Stomach (tissue), 8 donors: ENCODE measurements at regions not wholly inside any gene's neighbourhood (a gene's known extent, or its start where the extent isn't known, plus 50 kb on each side); places are given as distances from the start of the nearest gene placed in this dataset.

Experiments
- DNase-seq, 2 donors: peaks; one replicate each; pipeline versions ENCODE4 v3.0.0 to v3.0.0-alpha.2; 2013 to 2019
- H3K27ac ChIP-seq, 5 donors: fragments of 200-600 bp in 4 of 5; sonication (generic) in 4 of 5; one replicate each; pipeline ENCODE4 v1.5.1; 2013 to 2019; ENCODE audit warnings: mild to moderate bottlenecking in 1 of 5, moderate library complexity in 1 of 5
- H3K27me3 ChIP-seq, 3 donors: fragments of 200-600 bp; sonication (generic); one replicate each; pipeline ENCODE4 v1.5.1; 2017 to 2019; ENCODE audit warnings: mixed run types in 1 of 3
- H3K36me3 ChIP-seq, 4 donors: fragments of 200-600 bp; sonication (generic); 1 replicate in 3 of 4; 2 replicates in 1 of 4; pipeline ENCODE4 v1.5.1; 2016 to 2019
- H3K4me1 ChIP-seq, 4 donors: fragments of 200-600 bp; sonication (generic); one replicate each; pipeline ENCODE4 v1.5.1; 2016 to 2019
- H3K4me3 ChIP-seq, 4 donors: fragments of 200-600 bp; sonication (generic) in 3 of 4; one replicate each; pipeline ENCODE4 v1.5.1; 2016 to 2019; ENCODE audit warnings: mild to moderate bottlenecking in 1 of 4
- H3K9me3 ChIP-seq, 4 donors: fragments of 200-600 bp; sonication (generic); one replicate each; pipeline ENCODE4 v1.5.1; 2016 to 2019
- CTCF ChIP-seq, 7 experiments: fragments of 450-650 bp in 4 of 7; fragments of 200-600 bp in 3 of 7; sonication (generic) in 3 of 7; IDR thresholded peaks; one replicate each; pipeline ENCODE4 v1.5.1; 2016 to 2019; ENCODE audit warnings: antibody characterized with exemption in 7 of 7, control low read depth in 2 of 7, mild to moderate bottlenecking in 1 of 7
- EP300 ChIP-seq: sonication (generic); formaldehyde crosslinking; IDR thresholded peaks from one replicate; pipeline ENCODE4 v1.6.1; 2017; ENCODE audit warnings: antibody characterized with exemption
- POLR2A ChIP-seq, 4 donors: fragments of 450-650 bp; IDR thresholded peaks; one replicate each; pipeline ENCODE4 v1.6.1; 2016; ENCODE audit warnings: antibody characterized with exemption in 4 of 4, control low read depth in 2 of 4, mild to moderate bottlenecking in 1 of 4, moderate library complexity in 1 of 4
- POLR2AphosphoS5 ChIP-seq, 3 donors: sonication (generic); formaldehyde crosslinking; IDR thresholded peaks; one replicate each; pipeline ENCODE4 v1.6.1; 2016; ENCODE audit warnings: antibody characterized with exemption in 3 of 3
- WGBS, 5 donors: extraction: QIAGEN DNeasy Blood & Tissue Kit in 3 of 5; methylation state at CpG; one replicate each; pipeline versions ENCODE4 v1.1.5 to v1.1.7; 2013 to 2018; 5-methylcytosine and 5-hydroxymethylcytosine counted together
- intact Hi-C: fragments of 100-400 bp; cut with DNase I; formaldehyde crosslinking; loops from one replicate; pipeline ENCODE4 v1.15.1; 2023; ENCODE audit warnings: low total_unique reads
- donor health status: healthy with polysubstance abuse.
- donor health status: Bipolar disorder and iron deficiency.
- donor health status: healthy.

DNA sequence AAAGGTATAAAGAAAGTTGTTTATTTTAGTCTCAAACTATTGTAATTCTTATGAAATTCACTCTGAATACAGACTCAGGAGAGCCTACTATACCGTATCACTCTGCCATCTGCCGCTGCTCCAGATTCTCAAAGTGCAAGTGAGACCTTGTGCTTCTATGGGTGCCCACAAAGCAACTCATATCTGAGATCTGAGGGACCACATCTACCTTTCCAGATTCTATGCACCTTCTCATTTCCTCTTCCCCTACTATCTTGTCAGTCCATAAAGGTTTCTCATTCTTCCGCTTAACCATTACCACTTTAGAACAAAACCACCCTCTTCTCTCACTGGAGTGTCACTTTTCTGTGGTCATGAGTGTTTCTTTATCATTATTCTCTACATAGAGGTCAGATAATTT lies 1236.9 kb downstream of the DIAPH3 start:
- no peak for DNase-seq
- no peak overlapping the region for H3K27ac ChIP-seq
- 88 to 97% (median 92%) methylated on average over 3 of the region's 3 CpGs for WGBS, 5 donors
- H3K27me3 ChIP-seq = no peaks in the 10 kb centered on the region
- intact Hi-C loops = no loop called here
- no peaks in the 10 kb centered on the region for H3K9me3 ChIP-seq
- TF ChIP-seq POLR2A (IDR thresholded peaks at IDR 0.05) (no peak), CTCF (IDR thresholded peaks at IDR 0.05) (no peak), EP300 (no peak), POLR2AphosphoS5 (IDR thresholded peaks at IDR 0.05) (no peak)
- no peaks in the 10 kb centered on the region for H3K36me3 ChIP-seq
- no peak overlapping the region for H3K4me3 ChIP-seq
- H3K4me1 ChIP-seq = no peaks in the 10 kb centered on the region

GRCh38 chr13:58933475-58933874 lies 1230.3 kb downstream of the DIAPH3 start:
- no peaks in the 10 kb centered on the region for H3K4me1 ChIP-seq
- H3K4me3 ChIP-seq = no peak overlapping the region
- H3K27me3 ChIP-seq = no peaks in the 10 kb centered on the region
- H3K27ac ChIP-seq = no peak overlapping the region
- no peak for DNase-seq
- TF ChIP-seq CTCF (IDR thresholded peaks at IDR 0.05) = no peak
- no peak for TF ChIP-seq POLR2AphosphoS5 (IDR thresholded peaks at IDR 0.05)
- TF ChIP-seq POLR2A (IDR thresholded peaks at IDR 0.05) = no peak
- TF ChIP-seq EP300 = no peak
- H3K9me3 ChIP-seq = no peaks in the 10 kb centered on the region
- no peaks in the 10 kb centered on the region for H3K36me3 ChIP-seq
- intact Hi-C loops = no loop called here

- Histone ChIP-seq H3K9me3 (no peaks in the 10 kb centered on the region), H3K4me3 (no peak overlapping the region), H3K27me3 (no peaks in the 10 kb centered on the region), H3K27ac (no peak overlapping the region), H3K4me1 (no peaks in the 10 kb centered on the region), H3K36me3 (no peaks in the 10 kb centered on the region)
- 90 to 97% (median 93%) methylated on average over 5 of the region's 5 CpGs for WGBS, 5 donors
- no peak for TF ChIP-seq POLR2AphosphoS5 (IDR thresholded peaks at IDR 0.05)
- intact Hi-C loops = no loop called here
- DNase-seq = no peak
Measured at GRCh38 chr13:58935689-58936088, 1228.0 kb downstream of the DIAPH3 start.

DNA sequence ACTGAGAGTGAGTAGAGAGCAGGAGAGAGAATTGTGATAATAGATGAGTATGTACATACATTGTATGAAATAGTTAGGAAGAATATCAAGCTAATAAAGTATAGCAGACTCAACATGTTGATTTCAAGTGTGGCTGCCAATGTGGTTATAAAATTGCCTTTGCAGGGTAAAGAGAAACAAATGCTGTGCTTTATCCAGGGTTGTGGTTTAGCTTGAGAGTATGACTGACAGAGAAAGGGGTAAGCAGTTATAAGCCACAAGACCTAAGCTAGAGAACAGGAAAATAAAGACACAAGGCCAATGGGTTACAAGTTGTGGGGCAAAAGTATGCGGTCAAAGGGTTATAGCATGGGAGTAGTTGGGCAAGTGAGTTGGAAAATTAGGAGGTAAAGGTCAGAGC lies 1217.5 kb downstream of the DIAPH3 start:
- H3K27ac ChIP-seq = no peak overlapping the region
- no peak overlapping the region for H3K4me3 ChIP-seq
- H3K4me1 ChIP-seq = no peaks in the 10 kb centered on the region
- no peaks in the 10 kb centered on the region for H3K36me3 ChIP-seq
- H3K27me3 ChIP-seq = no peaks in the 10 kb centered on the region
- TF ChIP-seq EP300 (no peak), CTCF (IDR thresholded peaks at IDR 0.05) (no peak), POLR2AphosphoS5 (IDR thresholded peaks at IDR 0.05) (no peak), POLR2A (IDR thresholded peaks at IDR 0.05) (no peak)
- WGBS, 5 donors = 85 to 96% (median 89%) methylated on average over 1 of the region's 1 CpG
- intact Hi-C loops = no loop called here
- peaks cover 4 to 29% (median 16%) of the 10 kb centered on the region in 4 donors for H3K9me3 ChIP-seq
- no peak for DNase-seq

DNA sequence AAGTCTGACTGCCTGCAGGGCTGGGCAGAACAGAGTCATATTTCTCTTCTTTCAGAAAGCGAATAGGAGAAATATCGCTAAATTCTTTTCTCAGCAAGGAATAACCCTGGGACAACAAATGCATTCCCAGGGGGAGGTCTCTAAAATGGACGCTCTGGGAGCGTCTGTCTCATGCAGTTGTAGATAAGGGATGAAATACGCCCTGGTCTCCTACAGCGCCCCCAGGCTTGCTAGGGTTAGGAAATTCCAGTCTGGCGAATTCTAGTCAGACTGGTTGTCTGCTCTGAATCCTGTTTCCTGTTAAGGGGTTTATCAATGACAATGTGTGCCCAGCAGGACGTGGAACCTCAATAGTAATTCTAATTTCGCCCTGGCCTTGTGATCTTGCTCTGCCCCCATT lies 1214.1 kb downstream of the DIAPH3 start:
- peaks cover 4 to 29% (median 16%) of the 10 kb centered on the region in 4 donors for H3K9me3 ChIP-seq
- WGBS, 5 donors = 89 to 93% (median 93%) methylated on average over 9 of the region's 9 CpGs
- H3K36me3 ChIP-seq = no peaks in the 10 kb centered on the region
- no peak overlapping the region for H3K27ac ChIP-seq
- TF ChIP-seq POLR2A (IDR thresholded peaks at IDR 0.05) (no peak), CTCF (IDR thresholded peaks at IDR 0.05) (no peak), EP300 (no peak), POLR2AphosphoS5 (IDR thresholded peaks at IDR 0.05) (no peak)
- H3K4me3 ChIP-seq = no peak overlapping the region
- no peaks in the 10 kb centered on the region for H3K4me1 ChIP-seq
- no peak for DNase-seq
- intact Hi-C loops = no loop called here
- no peaks in the 10 kb centered on the region for H3K27me3 ChIP-seq
